Urothelium cell line (cell line): ENCODE measurements at regions not wholly inside any gene's neighbourhood (a gene's known extent, or its start where the extent isn't known, plus 50 kb on each side); places are given as distances from the start of the nearest gene placed in this dataset.
A peak's percentile ranks its signal among the peaks of the same experiment; 100 is the strongest.

Experiments used
- DNase-seq: peaks from one replicate; pipeline ENCODE4 v3.0.0; 2011; ENCODE audit warnings: low spot score, mixed read lengths
- FAIRE-seq: peaks from 2 replicates; lab custom pipeline; 2011; peaks lifted over from hg19 to GRCh38; lab: Jason Lieb, UNC

DNA sequence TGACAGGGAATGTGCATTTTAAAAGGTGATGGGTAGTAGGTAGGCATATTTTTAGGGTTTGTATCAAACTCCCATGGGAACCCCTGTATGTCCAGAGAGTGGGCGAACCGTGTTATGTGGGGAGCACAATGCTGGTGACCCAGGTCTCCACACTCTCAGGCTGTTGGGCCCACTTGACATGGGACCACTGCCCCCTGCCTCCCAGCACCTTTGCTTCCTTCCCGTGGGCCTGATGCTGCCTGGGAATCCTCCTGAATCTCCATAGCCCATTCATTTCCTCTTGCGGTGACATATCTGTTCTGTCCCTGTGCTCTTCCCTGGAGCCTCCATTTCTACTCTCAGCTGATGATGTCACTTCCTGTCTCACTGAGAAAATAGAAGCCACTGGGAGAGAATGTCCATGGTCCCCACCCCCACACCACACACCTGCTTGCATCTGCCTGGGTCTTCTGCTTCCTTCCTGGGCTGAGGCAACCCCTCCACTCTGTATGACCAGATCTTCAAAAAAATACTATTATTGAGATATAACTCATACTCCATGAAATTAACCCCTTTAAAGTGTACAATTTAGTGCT lies 55.8 kb upstream of the THY1 start:
- FAIRE-seq (no peak), DNase-seq (no peak)

DNA sequence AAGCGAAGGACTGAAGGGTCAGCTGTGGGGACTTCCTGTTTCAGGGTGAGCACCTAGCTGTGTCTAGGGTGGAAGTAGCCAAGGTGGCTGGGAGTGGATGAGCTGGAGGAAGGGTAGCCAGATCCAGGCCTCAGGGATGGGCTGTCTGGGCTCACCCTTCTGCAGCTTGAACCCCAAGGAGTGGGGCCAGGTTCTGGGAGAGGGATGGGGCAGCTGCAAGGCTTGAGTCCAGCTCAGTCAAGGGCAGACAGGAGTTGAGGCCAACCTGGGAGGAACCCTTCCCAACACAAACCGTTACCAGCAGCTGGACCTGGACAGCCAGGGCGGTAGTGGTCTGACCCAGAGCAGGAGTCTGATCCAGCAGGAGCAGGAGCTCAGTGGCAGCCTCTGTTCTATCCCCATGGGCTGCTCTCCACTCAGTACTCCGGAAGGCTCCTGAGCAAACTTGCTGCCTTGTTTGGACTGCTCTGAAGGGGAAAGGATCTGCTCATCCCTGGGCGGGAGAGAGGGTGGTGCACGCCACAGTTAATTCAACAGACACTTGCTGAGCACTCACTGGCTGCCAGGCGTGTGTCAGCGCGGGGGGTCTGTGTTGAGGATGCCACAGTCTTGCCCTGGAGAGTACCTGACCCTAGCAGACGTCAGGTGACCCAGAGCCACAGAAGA lies 53.8 kb upstream of the THY1 start:
- FAIRE-seq = no peak
- no peak for DNase-seq

DNA sequence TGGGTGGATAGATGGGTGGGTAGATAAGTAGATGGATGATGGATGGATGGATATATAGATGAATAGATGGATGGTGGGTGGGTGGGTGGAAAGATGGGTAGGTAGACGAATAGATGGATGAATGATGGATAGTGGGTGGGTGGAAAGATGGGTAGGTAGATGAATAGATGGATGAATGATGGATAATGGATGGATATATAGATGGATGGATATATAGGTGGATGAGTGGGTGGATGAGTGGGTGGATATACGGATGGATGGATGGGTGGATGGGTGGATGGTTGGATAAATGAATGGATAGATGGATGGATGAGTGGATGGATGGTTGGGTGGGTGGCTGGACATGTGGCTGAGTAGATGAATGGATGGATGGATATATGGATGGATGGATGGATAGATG lies 53.1 kb upstream of the THY1 start:
- FAIRE-seq (no peak), DNase-seq (no peak)

DNA sequence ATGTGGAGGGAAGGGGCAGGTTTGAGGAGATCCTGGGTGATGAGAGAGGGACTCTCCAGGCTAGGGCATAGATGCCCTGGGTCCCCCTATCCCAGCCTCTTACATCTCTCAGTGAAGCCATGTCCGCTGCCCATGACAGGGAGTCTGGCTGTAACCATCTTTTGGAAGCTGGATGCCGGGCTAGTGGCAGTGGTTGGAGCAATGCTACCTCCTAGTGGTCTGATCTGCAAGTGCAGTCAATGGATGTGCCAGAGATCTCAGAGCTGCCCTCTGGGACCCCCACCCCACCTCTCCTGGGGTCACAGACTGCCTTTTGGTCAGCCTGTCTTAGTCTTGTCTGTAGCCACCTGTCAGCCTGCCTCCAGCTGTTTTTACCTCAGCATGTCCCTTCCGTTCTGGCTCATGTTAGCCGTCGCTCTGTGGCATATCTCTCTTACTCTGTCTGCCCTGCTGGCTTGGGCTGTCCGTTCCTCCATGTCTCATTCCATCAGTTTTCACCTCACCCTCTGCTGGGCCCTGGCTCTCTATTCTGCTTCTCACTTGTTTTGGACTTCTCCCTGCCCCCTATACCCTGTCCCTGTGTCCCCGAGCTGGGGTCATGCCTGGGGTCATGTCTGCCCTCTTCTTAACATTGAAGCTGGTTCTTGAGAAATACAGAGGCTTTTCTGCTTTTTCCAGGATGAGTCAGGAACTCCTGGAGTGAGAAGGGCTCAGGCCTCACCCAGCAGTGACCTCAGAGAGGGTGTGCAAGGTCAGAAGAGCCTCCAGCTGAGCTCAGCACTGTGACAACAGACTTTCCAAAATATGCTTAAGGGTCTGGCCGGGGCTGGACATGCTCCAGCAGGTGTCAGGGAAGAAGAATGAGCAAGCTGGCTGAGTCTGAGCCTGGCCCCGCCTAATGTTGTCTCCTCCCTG lies 52.0 kb upstream of the THY1 start:
- DNase-seq (peak; percentile 57), FAIRE-seq (no peak)

DNA sequence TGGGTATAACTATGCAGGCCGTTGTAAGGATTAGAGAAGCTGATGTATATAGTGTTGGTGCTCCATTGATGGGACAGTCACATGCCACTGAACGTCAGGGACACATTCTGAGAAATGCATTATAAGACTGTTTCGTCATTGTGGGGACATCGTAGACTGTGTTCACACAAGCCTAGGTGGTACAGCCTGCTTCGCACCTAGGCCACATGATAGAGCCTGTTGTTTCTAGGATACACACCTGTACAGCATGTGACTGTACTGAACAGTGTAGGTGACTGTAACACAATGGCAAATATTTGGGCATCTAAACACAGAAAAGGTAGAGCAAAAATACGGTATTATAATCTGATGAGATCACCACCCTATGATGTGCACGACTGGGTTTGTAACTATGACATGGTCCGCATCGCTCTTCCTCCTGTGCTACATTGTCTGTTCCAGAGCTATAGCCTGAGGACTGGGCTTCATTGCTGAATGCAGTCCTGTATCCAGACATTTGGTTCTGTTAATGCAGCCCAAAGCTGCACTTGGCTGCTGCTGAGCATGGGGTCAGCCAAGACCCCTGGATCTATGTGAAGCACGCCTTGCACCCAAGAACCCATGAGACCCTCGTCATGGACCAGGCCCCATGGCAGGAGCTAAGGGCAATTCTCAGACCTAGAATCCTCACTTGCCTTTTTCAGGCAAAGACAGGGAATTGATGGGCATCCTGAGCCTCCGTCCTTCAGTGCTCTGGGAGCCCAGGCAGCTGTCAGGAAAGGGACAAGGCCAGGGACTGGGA lies 51.1 kb upstream of the THY1 start:
- DNase-seq = no peak

DNA sequence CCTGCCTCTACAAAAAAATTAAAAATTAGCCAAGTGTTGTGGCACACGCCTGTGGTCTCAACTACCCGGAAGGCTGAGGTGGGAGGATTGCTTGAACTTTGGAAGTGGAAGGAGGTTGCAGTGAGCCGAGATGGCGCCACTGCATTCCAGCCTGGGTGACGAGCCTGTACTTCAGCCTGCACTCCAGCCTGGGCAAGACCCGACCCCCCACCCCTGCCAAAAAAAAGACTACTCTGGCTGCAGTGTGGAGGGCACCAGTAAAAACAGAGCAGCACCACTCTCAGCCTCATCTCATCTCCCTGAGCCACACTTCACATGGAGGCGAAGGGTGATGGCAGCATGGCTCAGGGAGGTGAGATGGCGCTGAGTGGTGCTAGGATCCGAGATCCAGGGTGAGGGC lies 50.3 kb upstream of the THY1 start:
- FAIRE-seq = no peak
- DNase-seq = no peak

More for the DNA sequence above, 51.1 kb upstream of the THY1 start:
- no peak for FAIRE-seq

DNA sequence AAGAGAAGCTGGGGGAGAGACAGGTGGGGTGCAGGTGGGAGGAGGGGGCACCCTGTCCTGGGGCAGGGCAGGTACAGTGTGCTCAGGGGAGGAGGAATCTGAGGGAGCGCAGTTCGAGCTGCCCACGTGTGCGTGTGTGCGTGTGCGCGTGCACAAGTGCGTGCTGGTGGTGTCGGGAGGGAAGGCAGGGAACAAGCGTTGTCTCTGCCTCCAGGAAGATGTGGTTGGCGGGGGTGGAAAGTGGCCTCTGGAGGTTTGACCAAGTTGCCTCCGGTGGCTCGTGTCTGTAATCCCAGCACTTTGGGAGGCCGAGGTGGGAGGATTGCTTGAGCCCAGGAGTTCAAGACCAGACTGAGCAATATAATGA lies 49.9 kb upstream of the THY1 start:
- DNase-seq = no peak

More for the DNA sequence above, 49.9 kb upstream of the THY1 start:
- FAIRE-seq = no peak
